Stimulated activated CD4-positive, alpha-beta T cell treated with anti-CD3 and anti-CD28 coated beads, Interleukin-2, amount 100 ng/mL, for 4 hours (primary cell): ENCODE measurements at regions not wholly inside any gene's neighbourhood (a gene's known extent, or its start where the extent isn't known, plus 50 kb on each side); places are given as distances from the start of the nearest gene placed in this dataset.

Experiments used
- DNase-seq: peaks from one replicate; pipeline ENCODE4 v3.0.0-alpha.2; 2020; ENCODE audit warnings: low read depth

DNA sequence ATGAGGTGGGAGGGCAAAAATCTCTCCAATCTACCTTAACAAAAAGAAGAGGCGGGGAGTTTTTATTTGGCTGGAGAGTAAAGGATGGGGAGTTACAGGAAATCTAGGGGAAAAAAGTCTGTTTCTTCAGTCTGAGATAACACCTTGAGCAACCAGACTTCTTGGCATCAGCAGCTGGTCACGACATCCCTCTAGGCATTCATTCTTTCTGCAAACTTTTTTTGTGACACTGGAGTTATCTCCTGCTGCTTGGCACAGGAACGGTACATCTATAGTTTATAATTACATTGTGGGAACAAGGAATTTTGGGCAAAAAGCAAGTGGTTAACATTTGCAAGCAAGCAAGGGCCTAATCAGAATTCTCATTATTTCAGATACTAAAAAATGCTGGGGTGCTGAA is 50.6 kb upstream of the IFNGR1 start:
- no peak for DNase-seq

- no peak for DNase-seq
These were observed 50.2 kb upstream of the IFNGR1 start for GRCh38 chr6:137269347-137269746.
